HG02943 (cell line): ENCODE measurements at regions not wholly inside any gene's neighbourhood (a gene's known extent, or its start where the extent isn't known, plus 50 kb on each side); places are given as distances from the start of the nearest gene placed in this dataset.
"Not testable (repeated sequence)": the region's sequence is repeated elsewhere in the genome, so short reads cannot be mapped to it uniquely, and the experiment has no call there.

Experiments used
- ATAC-seq: cut with Tn5 transposase; IDR thresholded peaks from one replicate; pipeline ENCODE4 v1.9.1; 2021; ENCODE audit warnings: mild to moderate bottlenecking, low read depth, moderate library complexity; ENCODE audit not compliant: unreplicated experiment

GRCh38 chr18:11512096-11513025, 97.0 kb upstream of the SLC35G4 start:
- ATAC-seq = peak; percentile 13

DNA sequence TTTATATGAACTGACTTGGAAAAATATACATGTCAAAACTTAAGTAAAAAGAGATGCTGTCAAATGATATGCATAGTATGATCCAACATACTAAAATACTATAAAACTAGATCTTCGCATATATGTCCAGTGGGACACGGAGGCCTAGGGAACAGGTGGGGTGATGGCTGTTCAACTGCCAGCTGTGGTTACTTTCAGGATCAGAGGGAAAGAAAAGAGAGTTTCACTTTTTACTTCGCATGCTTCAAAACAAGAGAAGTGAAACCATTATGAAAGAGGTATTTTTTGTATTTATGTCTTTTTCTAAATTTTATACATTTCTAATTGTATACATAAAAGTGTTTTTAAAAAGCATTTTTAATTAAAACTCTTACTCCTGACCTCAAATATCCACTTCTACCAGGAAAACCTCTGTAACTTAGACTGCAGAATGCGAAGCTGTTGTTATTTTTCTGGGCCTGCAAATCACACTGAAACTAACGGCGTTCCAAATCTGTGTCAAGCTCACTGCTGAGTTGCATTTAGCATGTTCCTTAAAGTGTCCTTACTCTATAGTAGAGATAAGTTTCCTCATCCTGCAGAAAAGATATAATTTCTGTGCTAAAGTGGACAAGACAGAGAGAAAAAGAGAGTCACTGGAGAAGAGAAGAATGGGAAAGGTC, 97.8 kb upstream of the SLC35G4 start:
- ATAC-seq = peak; percentile 86

GRCh38 chr18:11506856-11507255, 102.5 kb upstream of the SLC35G4 start:
- ATAC-seq = no peak

GRCh38 chr18:11505993-11506392, 103.4 kb upstream of the SLC35G4 start:
- no peak for ATAC-seq

GRCh38 chr18:11504962-11505361, 104.4 kb upstream of the SLC35G4 start:
- ATAC-seq = no peak

DNA sequence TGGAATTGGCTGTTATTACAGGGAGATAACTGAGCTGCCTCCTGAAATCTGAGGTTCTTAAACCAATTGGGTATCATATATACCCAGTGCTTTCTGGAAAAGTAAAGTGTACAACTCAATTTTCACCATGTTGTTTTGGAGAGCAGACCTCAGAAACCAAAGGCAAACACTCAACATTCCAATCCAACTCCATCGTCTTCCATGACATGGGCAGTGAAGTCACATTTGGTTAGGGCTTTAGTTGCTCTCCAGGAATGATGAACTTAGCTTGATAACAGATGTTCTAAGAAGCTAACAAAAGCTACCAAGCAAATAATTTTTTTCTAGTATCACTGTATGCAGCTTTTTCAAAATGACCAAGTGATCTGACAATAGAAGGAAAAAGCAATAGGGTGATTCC, 107.0 kb upstream of the SLC35G4 start:
- no peak for ATAC-seq

- ATAC-seq = no peak
These were observed 108.0 kb upstream of the SLC35G4 start for GRCh38 chr18:11501352-11501751.

DNA sequence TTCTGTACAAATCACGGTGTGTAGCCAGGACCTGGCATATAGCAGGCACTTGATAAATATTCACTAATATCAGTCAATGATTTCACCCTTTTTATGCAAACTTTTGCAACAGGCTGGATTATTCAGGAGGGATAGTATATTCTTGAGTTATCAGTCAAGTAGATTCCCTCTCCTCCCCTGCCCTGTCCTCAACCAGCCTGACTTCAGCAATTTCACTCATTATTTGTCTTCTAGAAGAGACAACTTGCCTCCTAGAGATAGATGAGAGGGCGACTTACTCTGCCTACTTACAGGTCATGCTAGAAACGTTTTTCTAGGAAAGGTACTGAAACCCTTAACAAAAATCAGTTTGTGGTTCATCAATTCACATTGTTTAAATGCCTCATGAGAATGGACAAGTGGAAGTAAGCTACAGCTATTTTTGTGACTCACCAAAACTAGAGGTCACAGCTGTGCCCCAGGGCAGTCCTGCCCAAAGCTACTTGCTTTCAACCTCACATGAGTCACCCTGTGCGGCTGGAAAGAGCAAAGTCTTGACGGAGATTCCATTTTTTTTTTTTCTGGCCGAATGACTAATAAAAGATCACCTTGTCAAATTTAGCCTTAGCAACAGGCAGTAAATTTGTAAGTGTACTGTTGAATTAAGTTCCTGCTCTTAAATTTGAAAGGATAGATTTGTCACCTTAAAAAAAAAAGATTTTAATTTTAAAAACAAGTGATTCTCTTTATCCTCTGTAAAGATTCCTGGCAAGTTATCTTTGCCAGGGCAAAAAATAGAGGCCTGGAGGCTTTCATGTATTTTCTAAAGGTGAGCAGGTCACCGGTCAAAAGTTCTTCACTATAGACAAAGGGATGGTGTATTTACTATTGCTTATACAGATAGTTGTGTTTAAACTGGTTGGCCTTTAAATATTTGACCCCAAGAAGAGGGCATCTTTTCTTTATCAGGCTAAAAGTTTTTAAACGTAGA, 109.0 kb upstream of the SLC35G4 start:
- ATAC-seq = no peak

DNA sequence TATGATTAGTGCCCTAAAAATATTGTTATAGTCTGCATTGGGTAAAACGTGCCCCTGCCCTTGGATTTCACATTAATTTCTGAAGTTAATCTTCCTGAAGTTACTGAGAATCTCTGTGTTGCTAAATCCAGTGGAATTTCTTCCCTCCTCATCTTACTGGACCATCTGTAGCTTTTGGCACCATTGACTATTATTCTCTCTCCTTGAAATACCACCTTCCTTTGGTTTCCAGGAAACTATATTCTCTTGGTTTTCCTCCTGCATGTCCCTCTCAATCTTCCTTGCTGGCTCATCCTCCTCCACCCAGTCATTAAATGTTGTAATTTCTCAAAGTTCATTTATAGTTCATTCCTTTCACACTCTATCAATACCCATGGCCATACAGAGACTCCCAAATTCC, 110.6 kb upstream of the SLC35G4 start:
- ATAC-seq = no peak

DNA sequence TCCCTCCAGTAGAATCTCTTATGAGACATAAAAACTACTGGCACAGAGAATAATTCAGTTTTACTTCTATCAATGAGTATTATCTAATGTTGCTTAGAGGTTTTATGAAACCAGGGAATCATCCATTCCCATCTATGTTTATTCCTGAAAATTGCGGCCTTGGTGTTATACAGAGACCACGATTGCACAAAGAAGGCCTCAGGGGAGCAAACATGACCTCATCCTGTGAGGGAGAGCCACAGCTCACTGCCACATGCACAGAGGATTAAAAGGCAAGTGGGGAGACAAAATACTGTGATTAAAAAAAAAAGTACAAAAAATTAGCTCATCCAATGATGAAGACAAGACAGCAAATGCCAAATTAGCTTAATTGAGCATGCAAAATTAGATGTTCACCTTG, 111.8 kb upstream of the SLC35G4 start:
- ATAC-seq = no peak

GRCh38 chr18:11496526-11497172, 112.7 kb upstream of the SLC35G4 start:
- ATAC-seq = no peak

DNA sequence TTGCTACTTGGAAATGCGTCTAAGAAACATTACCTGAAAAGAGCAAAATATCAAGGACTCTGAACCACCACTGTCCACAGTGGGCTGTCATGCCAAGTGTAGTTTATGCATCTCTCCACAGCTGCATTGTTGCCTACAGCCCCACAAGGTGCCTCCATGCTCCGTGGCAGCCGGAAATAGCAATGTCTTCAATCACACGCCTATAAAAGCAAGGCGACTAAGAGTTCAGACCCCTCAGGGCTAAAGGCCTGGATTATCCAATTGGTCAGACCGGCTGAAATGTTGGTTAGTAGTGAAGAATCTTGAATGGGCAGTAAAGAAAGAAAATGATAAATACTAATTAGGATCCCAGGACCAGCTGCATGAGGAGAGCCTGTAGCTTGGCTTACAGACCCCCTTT, 114.0 kb upstream of the SLC35G4 start:
- no peak for ATAC-seq

GRCh38 chr18:11494107-11494506, 115.3 kb upstream of the SLC35G4 start:
- no peak for ATAC-seq

- ATAC-seq = no peak
These were observed 120.0 kb upstream of the SLC35G4 start for GRCh38 chr18:11489266-11489899.

GRCh38 chr18:11488175-11488574, 121.2 kb upstream of the SLC35G4 start:
- ATAC-seq = no peak

- no peak for ATAC-seq
These were observed 122.0 kb upstream of the SLC35G4 start for GRCh38 chr18:11487390-11487789.

DNA sequence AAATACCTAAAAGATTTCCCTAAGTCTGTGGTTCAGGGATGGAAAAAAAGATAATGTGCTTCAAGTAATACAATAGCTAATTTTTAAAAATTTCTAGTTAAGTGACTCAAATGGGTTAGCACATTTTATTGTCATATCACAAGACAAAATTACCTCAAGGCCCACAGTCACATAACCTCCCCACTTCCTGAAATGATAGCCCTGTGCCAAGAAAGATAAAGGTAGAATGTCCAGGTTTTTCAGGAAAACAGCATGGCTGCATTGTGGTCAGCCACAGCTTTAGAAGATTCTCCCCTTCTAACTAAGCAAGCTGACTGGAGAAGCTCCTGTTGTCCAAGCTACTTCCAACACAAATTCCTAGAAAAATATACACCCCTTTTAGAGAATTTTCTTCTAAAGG, 127.1 kb upstream of the SLC35G4 start:
- no peak for ATAC-seq

DNA sequence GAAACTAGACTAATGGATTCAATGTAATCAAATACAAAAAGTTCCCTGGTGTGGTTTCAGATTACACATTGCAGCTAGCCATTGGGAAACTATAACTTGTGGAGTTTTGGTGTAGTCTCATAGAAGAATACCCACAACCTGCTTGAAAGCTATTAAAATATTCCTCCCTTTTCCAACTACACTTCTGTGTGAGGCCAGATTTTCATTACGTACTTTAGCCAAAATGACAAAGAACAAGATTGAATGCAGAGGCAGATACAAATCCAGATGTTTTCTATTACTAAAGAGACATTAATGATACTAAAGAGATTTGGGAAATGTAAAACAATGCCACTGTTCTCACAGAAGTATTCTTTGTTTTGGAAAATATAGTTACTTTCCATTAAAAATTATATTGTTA, 128.7 kb upstream of the SLC35G4 start:
- no peak for ATAC-seq

- not testable (repeated sequence) for ATAC-seq
These were observed 130.4 kb upstream of the SLC35G4 start for GRCh38 chr18:11479031-11479430.

- ATAC-seq = no peak
These were observed 138.5 kb upstream of the SLC35G4 start for GRCh38 chr18:11470941-11471340.
